Kidney (tissue), 13 donors: ENCODE measurements at regions not wholly inside any gene's neighbourhood (a gene's known extent, or its start where the extent isn't known, plus 50 kb on each side); places are given as distances from the start of the nearest gene placed in this dataset.

ENCODE experiments used
- DNase-seq, 5 donors: peaks; one replicate each; pipeline ENCODE4 v3.0.0-alpha.2; 2013 to 2020
- FAIRE-seq: peaks from 2 replicates; lab custom pipeline; 2012; peaks lifted over from hg19 to GRCh38; lab: Jason Lieb, UNC
- H3K27ac ChIP-seq, 2 donors: one replicate each; pipeline ENCODE4 v1.7.0; 2013; ENCODE audit warnings: low read depth in 2 of 2, low read length in 2 of 2, inconsistent platforms in 1 of 2
- H3K27me3 ChIP-seq: one replicate; pipeline ENCODE4 v1.7.1; 2013; ENCODE audit warnings: low read length, inconsistent platforms; ENCODE audit not compliant: control insufficient read depth, insufficient read depth
- H3K36me3 ChIP-seq, 3 donors: one replicate each; pipeline versions ENCODE4 v1.7.0 to v1.7.1; 2013; ENCODE audit warnings: low read length in 3 of 3, control low read depth in 1 of 3, inconsistent platforms in 1 of 3; ENCODE audit not compliant: insufficient read depth in 3 of 3, control insufficient read depth in 2 of 3
- H3K4me1 ChIP-seq, 3 donors: one replicate each; pipeline versions ENCODE4 v1.7.0 to v1.7.1; 2013; ENCODE audit warnings: low read length in 3 of 3, inconsistent platforms in 1 of 3, low read depth in 1 of 3; ENCODE audit not compliant: control insufficient read depth in 2 of 3, insufficient read depth in 2 of 3
- H3K4me3 ChIP-seq, 3 donors: one replicate each; pipeline versions ENCODE4 v1.7.0 to v1.8.1; 2013; ENCODE audit warnings: low read length in 3 of 3, control low read depth in 1 of 3, inconsistent platforms in 1 of 3
- H3K9ac ChIP-seq, 3 donors: one replicate each; pipeline versions ENCODE4 v1.7.0 to v1.7.1; 2013; ENCODE audit warnings: low read length in 3 of 3, control low read depth in 1 of 3, inconsistent platforms in 1 of 3
- H3K9me3 ChIP-seq, 3 donors: one replicate each; pipeline versions ENCODE4 v1.7.0 to v1.7.1; 2013; ENCODE audit warnings: low read length in 3 of 3, control low read depth in 1 of 3, inconsistent platforms in 1 of 3; ENCODE audit not compliant: control insufficient read depth in 2 of 3, insufficient read depth in 1 of 3
- CTCF ChIP-seq: IDR thresholded peaks from 3 replicates; pipeline ENCODE4 v1.5.1; 2012; ENCODE audit warnings: mild to moderate bottlenecking, moderate library complexity, borderline replicate concordance; ENCODE audit not compliant: insufficient read depth; ENCODE audit errors: extremely low read depth
- intact Hi-C: fragments of 100-400 bp; cut with DNase I; formaldehyde crosslinking; loops from one replicate; pipeline ENCODE4 v1.11.1; 2022
- donor health status: control.
- donor health status: control.
- donor health status: control.
- donor health status: control.
- donor health status: control.
- donor health status: DM: yes; HTN: yes; CAD: no.
- donor health status: Normal renal cell carcinoma (clear cell type).

- DNase-seq (no peak), FAIRE-seq (no peak)
Observed at GRCh38 chr2:240353944-240354343, 81.5 kb upstream of the GPC1 start.

GRCh38 chr2:240355001-240355891 lies 80.2 kb upstream of the GPC1 start:
- DNase-seq (no peak), FAIRE-seq (no peak)
- peaks cover 0 to 8% (median 3%) of the 10 kb centered on the region in 3 donors for H3K9me3 ChIP-seq
- H3K9ac ChIP-seq = no peak overlapping the region
- no peak for TF ChIP-seq CTCF
- no peaks in the 10 kb centered on the region for H3K36me3 ChIP-seq
- intact Hi-C loops = no loop called here
- no peaks in the 10 kb centered on the region for H3K27me3 ChIP-seq
- no peak overlapping the region for H3K27ac ChIP-seq
- no peak overlapping the region for H3K4me3 ChIP-seq
- H3K4me1 ChIP-seq = no peaks in the 10 kb centered on the region

More at GRCh38 chr2:240353944-240354343, 81.5 kb upstream of the GPC1 start:
- intact Hi-C loops = no loop called here
- Histone ChIP-seq H3K4me3 (no peak overlapping the region), H3K27me3 (no peaks in the 10 kb centered on the region), H3K9ac (no peak overlapping the region), H3K4me1 (no peaks in the 10 kb centered on the region), H3K36me3 (no peaks in the 10 kb centered on the region), H3K27ac (no peak overlapping the region), H3K9me3 (no peaks in the 10 kb centered on the region)
- TF ChIP-seq CTCF = no peak

GRCh38 chr2:240355962-240356361 lies 79.5 kb upstream of the GPC1 start:
- Histone ChIP-seq H3K27me3 (no peaks in the 10 kb centered on the region), H3K9ac (no peak overlapping the region), H3K27ac (no peak overlapping the region), H3K9me3 (peaks cover 0 to 15% (median 4%) of the 10 kb centered on the region in 3 donors), H3K36me3 (no peaks in the 10 kb centered on the region), H3K4me3 (no peak overlapping the region), H3K4me1 (no peaks in the 10 kb centered on the region)
- FAIRE-seq (no peak), DNase-seq (no peak)
- TF ChIP-seq CTCF = no peak
- intact Hi-C loops = no loop called here
